H1 (cell line): ENCODE measurements at regions not wholly inside any gene's neighbourhood (a gene's known extent, or its start where the extent isn't known, plus 50 kb on each side); places are given as distances from the start of the nearest gene placed in this dataset.
"Not testable (repeated sequence)": the region's sequence is repeated elsewhere in the genome, so short reads cannot be mapped to it uniquely, and the experiment has no call there.

Experiments
- BCL11A ChIP-seq, 2 experiments: IDR thresholded peaks; one replicate each; pipeline ENCODE4 v1.6.1; 2011; ENCODE audit warnings: low read depth in 2 of 2, low read length in 2 of 2, mild to moderate bottlenecking in 2 of 2
- CREB1 ChIP-seq: IDR thresholded peaks from 2 replicates; pipeline ENCODE4 v1.6.1; 2012; ENCODE audit warnings: inconsistent platforms
- CTCF ChIP-seq, 3 experiments: IDR thresholded peaks; 1 replicate in 2 of 3; 2 replicates in 1 of 3; pipeline versions ENCODE4 v1.5.1 to v1.6.1; 2011; ENCODE audit warnings: low read length in 3 of 3, mild to moderate bottlenecking in 3 of 3, inconsistent platforms in 2 of 3, low read depth in 1 of 3, moderate library complexity in 1 of 3; ENCODE audit not compliant: insufficient read depth in 1 of 3; ENCODE audit errors: control extremely low read depth in 1 of 3
- POLR2A ChIP-seq, 2 experiments: IDR thresholded peaks; 1 replicate in 1 of 2; 2 replicates in 1 of 2; pipeline ENCODE4 v1.6.1; 2011; ENCODE audit warnings: low read depth in 2 of 2, low read length in 2 of 2, mild to moderate bottlenecking in 2 of 2; ENCODE audit errors: control extremely low read depth in 1 of 2
- TAF1 ChIP-seq: IDR thresholded peaks from 2 replicates; pipeline ENCODE4 v1.6.1; 2011; ENCODE audit warnings: mild to moderate bottlenecking, low read depth, low read length
- ZNF274 ChIP-seq: IDR thresholded peaks from 2 replicates; pipeline ENCODE4 v1.7.0; 2012; ENCODE audit warnings: low read length, borderline replicate concordance; ENCODE audit errors: extremely low read depth
- TF ChIP-seq, protein P1 (sequence below): IDR thresholded peaks from 2 replicates; pipeline ENCODE4 v1.6.1; 2012; ENCODE audit warnings: low read length, inconsistent platforms

DNA sequence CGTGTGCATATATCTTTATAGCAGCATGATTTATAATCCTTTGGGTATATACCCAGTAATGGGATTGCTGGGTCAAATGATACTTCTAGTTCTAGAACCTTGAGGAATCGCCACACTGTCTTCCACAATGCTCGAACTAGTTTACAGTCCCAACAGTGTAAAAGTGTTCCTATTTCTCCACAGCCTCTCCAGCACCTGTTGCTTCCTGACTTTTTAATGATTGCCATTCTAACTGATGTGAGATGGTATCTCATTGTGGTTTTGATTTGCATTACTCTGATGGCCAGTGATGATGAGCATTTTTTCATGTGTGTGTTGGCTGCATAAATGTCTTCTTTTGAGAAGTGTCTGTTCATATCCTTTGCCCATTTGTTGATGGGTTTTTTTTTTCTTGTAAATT, 66.0 kb upstream of the TNKS2 start:
- TF ChIP-seq CTCF (IDR thresholded peaks at IDR 0.05; ENCODE audit: control extremely low read depth in 1 of 3, insufficient read depth in 1 of 3, low read depth in 1 of 3, low read length in 3 of 3); POLR2A (IDR thresholded peaks at IDR 0.05; ENCODE audit: control extremely low read depth in 1 of 2, low read depth in 2 of 2, low read length in 2 of 2); TAF1; BCL11A (IDR thresholded peaks at IDR 0.05; ENCODE audit: low read depth in 2 of 2, low read length in 2 of 2); CREB1; ZNF274: not testable (repeated sequence)
- TF ChIP-seq, protein P1, sequence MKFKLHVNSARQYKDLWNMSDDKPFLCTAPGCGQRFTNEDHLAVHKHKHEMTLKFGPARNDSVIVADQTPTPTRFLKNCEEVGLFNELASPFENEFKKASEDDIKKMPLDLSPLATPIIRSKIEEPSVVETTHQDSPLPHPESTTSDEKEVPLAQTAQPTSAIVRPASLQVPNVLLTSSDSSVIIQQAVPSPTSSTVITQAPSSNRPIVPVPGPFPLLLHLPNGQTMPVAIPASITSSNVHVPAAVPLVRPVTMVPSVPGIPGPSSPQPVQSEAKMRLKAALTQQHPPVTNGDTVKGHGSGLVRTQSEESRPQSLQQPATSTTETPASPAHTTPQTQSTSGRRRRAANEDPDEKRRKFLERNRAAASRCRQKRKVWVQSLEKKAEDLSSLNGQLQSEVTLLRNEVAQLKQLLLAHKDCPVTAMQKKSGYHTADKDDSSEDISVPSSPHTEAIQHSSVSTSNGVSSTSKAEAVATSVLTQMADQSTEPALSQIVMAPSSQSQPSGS = not testable (repeated sequence)
